GM18909 (cell line): ENCODE measurements at regions not wholly inside any gene's neighbourhood (a gene's known extent, or its start where the extent isn't known, plus 50 kb on each side); places are given as distances from the start of the nearest gene placed in this dataset.

Experiments
- ATAC-seq: cut with Tn5 transposase; IDR thresholded peaks from one replicate; pipeline ENCODE4 v1.9.1; 2021; ENCODE audit warnings: mild to moderate bottlenecking; ENCODE audit not compliant: unreplicated experiment, poor library complexity

DNA sequence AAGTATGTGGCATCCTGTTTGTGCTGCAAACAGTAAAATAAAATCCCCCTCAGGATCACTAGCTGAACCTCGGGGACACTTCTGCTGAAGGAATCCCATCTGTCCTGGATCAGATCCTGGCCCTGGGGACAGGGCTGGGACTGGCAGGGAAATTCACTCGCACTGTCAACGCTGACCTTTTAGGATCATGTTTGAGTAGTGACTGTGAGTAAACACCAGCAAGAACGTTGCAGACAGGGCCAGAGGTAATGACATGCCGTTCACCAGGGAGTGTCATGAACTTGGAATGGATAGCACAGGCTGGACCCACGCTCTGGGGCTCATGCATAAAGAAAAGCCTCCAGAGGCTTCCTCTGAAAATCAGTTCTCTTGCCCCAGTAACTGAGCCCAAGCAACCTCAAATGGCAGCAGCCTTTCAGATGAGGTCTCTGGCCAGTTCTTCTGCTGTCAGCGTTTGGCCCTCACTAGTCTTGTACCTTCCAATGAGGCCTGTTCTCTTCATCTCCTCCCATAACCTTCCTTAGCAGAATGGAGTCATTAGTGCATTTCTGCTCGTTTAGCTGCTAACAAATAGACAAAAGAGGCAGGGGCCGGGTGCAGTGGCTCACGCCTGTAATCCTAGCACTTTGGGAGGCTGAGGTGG lies 51.0 kb upstream of the BARX2 start:
- no peak for ATAC-seq

DNA sequence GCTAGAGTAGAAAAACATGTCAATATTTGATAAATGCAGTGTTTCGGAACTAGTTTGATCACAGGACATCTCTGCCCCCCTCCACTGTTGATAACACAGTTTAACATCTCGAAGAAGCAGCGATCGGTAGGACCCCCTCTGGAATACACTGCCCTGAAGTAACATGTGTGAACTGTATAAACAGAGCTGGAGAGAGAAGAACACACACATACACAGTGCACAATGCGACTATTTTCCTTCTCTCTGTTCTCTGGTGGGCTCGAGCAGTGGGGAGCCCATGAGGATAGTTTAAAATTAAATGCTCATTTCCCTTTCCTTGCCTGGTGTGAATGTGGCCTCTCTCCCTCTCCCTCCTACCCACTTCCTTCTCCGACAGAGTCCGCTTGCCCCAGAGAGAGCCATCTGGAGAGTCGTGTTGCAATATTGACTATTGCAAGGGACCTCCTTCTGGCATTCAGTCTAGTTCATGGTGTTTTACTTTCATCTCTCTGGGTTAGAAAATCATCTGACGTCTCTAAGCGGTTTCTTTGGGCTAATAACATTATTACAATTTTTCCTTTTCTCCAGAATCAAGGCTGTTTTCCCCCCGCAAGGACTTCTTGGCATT lies 51.6 kb upstream of the BARX2 start:
- ATAC-seq, result no peak

DNA sequence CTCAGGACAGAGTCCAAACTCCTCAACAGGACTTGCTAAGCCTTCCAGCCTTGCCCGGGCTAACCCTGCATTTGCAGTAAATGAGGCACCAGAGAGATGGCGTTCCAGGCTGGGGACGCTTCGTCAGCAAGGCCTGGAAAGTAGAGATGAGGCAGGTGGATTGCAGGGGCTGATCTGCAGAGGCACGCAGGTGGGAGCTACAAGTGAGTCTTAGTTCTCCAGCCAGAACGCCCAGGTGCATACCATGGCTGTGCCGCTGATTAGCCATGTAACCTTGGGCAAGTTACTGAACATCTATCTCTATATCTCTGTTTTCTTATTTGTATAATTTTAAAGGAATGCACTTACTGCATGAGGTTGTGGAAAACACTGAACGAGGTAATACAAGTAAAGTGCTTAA lies 52.7 kb upstream of the BARX2 start:
- ATAC-seq, result no peak

- ATAC-seq, result no peak
Measured at GRCh38 chr11:129321076-129321475, 54.6 kb upstream of the BARX2 start.

- no peak for ATAC-seq
Measured at GRCh38 chr11:129320494-129320893, 55.2 kb upstream of the BARX2 start.

DNA sequence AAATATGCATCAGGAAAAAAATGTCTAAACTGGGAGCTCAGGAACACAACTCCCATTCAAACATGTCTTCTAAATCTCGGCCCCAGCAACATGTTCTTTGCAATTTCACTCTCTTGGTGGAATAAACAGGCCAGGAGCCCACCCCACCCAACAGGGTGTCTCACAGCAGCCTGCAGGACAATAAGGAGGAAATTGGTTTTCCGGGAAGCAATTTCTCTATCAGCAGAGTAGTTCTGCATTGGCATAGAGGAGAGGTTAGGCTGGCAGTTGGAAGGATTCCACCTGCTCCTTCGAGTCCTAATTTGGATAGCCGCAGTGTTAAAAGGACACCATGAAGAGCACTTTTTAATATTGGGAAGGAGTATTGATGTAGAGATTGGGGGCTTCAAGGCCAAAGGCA lies 55.9 kb upstream of the BARX2 start:
- ATAC-seq, result no peak

- no peak for ATAC-seq
Measured at GRCh38 chr11:129319201-129319600, 56.4 kb upstream of the BARX2 start.

DNA sequence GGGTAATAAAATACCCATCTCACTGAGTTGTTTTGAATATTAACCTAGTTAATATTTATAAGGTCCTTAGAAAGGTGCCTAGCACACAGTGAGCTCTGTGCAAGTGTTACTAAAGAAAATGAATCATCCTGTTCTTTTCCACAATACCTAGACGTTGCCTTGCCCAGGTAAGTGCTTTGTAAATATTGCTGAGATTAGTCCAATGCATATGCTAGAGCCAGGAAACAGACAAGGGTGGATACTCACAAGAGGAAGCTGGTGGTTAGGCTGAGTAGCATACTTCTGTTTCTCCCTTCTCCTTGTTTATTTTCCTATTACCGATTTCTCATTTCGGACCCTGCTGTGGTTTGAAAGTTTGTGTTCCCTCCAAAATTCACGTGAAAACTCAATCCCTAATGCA lies 58.1 kb upstream of the BARX2 start:
- ATAC-seq, result no peak

- no peak for ATAC-seq
Measured at GRCh38 chr11:129316781-129317180, 58.9 kb upstream of the BARX2 start.

GRCh38 chr11:129315781-129316579 lies 59.7 kb upstream of the BARX2 start:
- no peak for ATAC-seq

- ATAC-seq, result no peak
Measured at GRCh38 chr11:129314371-129314770, 61.3 kb upstream of the BARX2 start.

- no peak for ATAC-seq
Measured at GRCh38 chr11:129313541-129314297, 61.9 kb upstream of the BARX2 start.

GRCh38 chr11:129312730-129313503 lies 62.7 kb upstream of the BARX2 start:
- ATAC-seq, result no peak

GRCh38 chr11:129308241-129308865 lies 67.3 kb upstream of the BARX2 start:
- no peak for ATAC-seq

DNA sequence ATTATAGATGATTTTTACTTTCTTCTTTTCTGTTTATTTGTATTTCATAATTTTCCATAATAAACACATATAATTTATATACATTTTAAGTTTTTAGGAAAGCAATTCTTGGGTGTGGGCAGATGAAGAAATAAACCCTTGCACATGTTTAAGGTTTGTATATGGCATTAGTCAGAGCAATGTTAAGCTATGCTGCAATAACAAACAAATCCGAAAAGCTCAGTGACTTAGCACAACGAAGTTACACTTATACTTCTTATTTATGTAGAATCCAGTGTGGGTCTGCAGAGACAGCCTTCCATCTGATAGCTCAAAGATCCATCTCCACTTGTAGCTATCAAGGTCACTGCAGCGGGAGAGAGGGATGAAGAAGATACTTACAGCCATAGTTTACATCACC lies 68.5 kb upstream of the BARX2 start:
- no peak for ATAC-seq

DNA sequence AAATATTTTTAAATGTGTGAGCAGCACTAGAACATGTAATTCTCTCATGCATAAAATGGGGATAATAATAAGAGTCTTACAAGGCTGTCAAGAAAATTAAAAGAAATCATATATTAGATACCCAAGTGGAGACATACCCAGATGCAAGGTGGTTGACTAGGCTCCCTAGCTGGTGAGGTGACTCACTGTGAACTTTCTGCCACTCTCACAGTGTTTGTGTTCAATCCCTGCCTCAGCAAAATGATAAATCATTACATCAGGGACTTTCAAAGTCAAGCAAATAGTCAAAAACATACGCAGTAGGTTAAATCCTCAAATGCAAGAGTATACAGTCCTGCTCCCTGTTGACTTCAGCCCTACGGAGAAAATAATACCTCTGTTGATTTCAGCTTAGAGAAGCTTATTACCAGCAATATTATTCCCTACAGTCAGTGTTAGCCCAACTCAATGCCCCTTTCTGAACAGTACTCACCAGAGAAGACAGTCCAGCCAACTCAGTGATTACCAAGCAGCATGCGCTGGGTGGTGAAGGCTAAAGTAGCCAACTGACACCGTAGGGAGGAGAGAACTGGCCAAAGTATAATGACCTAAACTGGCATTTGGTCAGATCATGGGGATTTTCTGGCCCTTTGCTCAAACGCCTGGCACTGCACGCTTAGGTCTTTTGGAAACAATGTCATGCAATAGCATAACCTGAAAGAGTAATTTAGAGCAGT lies 73.1 kb upstream of the BARX2 start:
- no peak for ATAC-seq

- ATAC-seq, result no peak
Measured at GRCh38 chr11:129300099-129300498, 75.5 kb upstream of the BARX2 start.

GRCh38 chr11:129298988-129299387 lies 76.7 kb upstream of the BARX2 start:
- no peak for ATAC-seq

DNA sequence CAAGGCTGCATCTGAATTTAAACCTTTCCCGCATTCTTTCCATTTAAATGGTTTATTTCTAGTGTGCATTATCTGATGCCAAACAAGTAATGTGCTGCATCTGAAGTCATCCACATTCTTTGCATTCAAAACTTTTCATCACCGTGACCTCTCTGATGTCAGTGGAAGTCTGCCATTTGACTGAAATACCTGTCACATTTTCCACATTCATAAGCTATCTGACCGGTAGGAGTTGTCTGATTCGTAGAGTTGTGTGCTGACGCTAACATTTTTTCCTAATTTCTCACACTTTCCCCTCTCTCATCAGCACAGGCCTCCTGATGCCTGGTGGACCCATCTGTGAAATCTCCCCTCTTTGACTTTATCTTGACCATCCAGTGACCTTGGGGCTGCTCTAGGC lies 79.9 kb upstream of the BARX2 start:
- no peak for ATAC-seq
